ENCODE measurements at regions not wholly inside any gene's neighbourhood (a gene's known extent, or its start where the extent isn't known, plus 50 kb on each side); places are given as distances from the start of the nearest gene placed in this dataset.

GRCh38 chr18:44265437-44265836 is 415.3 kb upstream of the SETBP1 start:
- TF ChIP-seq POLR2AphosphoS5 (IDR thresholded peaks at IDR 0.05; ENCODE audit: low read depth, low read length), result no peak
- no peak for TF ChIP-seq SIN3A (IDR thresholded peaks at IDR 0.05; ENCODE audit: borderline replicate concordance, insufficient read depth, low read length)
- no peak for TF ChIP-seq TAF1 (IDR thresholded peaks at IDR 0.05; ENCODE audit: borderline replicate concordance, insufficient read depth, low read length)
- TF ChIP-seq REST (IDR thresholded peaks at IDR 0.05; ENCODE audit: insufficient read depth in 1 of 2, low read depth in 2 of 2, low read length in 2 of 2), result no peak

All from PFSK-1 (cell line).